ENCODE measurements at regions not wholly inside any gene's neighbourhood (a gene's known extent, or its start where the extent isn't known, plus 50 kb on each side); places are given as distances from the start of the nearest gene placed in this dataset.

GRCh38 chr4:20454515-20454914 is 202.8 kb downstream of the SLIT2 start:
- no peak for ATAC-seq

GRCh38 chr4:20456407-20456806 is 204.7 kb downstream of the SLIT2 start:
- no peak for ATAC-seq

GRCh38 chr4:20462426-20463175 is 210.9 kb downstream of the SLIT2 start:
- ATAC-seq: no peak

- no peak for ATAC-seq
Measured at GRCh38 chr4:20463176-20463430, 211.4 kb downstream of the SLIT2 start.

- ATAC-seq: peak; percentile 72
Measured at GRCh38 chr4:20464381-20464780, 212.7 kb downstream of the SLIT2 start.

GRCh38 chr4:20474119-20474518 is 222.4 kb downstream of the SLIT2 start:
- no peak for ATAC-seq

- no peak for ATAC-seq
Measured at GRCh38 chr4:20478412-20478811, 221.8 kb upstream of the PACRGL start.

GRCh38 chr4:20480165-20480947 is 219.9 kb upstream of the PACRGL start:
- ATAC-seq: no peak

GRCh38 chr4:20483416-20483815 is 216.8 kb upstream of the PACRGL start:
- ATAC-seq: no peak

GRCh38 chr4:20486433-20486832 is 213.8 kb upstream of the PACRGL start:
- ATAC-seq: no peak

GRCh38 chr4:20487446-20487845 is 212.8 kb upstream of the PACRGL start:
- ATAC-seq: no peak

- no peak for ATAC-seq
Measured at GRCh38 chr4:20487852-20488251, 212.4 kb upstream of the PACRGL start.

GRCh38 chr4:20490734-20491133 is 209.5 kb upstream of the PACRGL start:
- no peak for ATAC-seq

- ATAC-seq: no peak
Measured at GRCh38 chr4:20493761-20494353, 206.4 kb upstream of the PACRGL start.

- ATAC-seq: no peak
Measured at GRCh38 chr4:20496068-20496467, 204.2 kb upstream of the PACRGL start.

GRCh38 chr4:20504146-20504545 is 196.1 kb upstream of the PACRGL start:
- ATAC-seq: no peak

GRCh38 chr4:20505927-20506326 is 194.3 kb upstream of the PACRGL start:
- ATAC-seq: no peak

- ATAC-seq: no peak
Measured at GRCh38 chr4:20506827-20507226, 193.4 kb upstream of the PACRGL start.

- no peak for ATAC-seq
Measured at GRCh38 chr4:20509315-20509714, 190.9 kb upstream of the PACRGL start.

GRCh38 chr4:20512033-20512792 is 188.0 kb upstream of the PACRGL start:
- ATAC-seq: no peak

- no peak for ATAC-seq
Measured at GRCh38 chr4:20512985-20513384, 187.3 kb upstream of the PACRGL start.

GRCh38 chr4:20520901-20521300 is 179.4 kb upstream of the PACRGL start:
- no peak for ATAC-seq

- ATAC-seq: no peak
Measured at GRCh38 chr4:20528508-20528907, 171.8 kb upstream of the PACRGL start.

Data from esophagus mucosa (tissue), 1 donor.